Activated CD4-positive, alpha-beta T cell treated with anti-CD3 and anti-CD28 coated beads, Interleukin-2, Interleukin-6, amounts not matched to agents 100 ng/mL and 50 ng/mL, durations not matched to agents 16 hours and 8 hours (primary cell): ENCODE measurements at regions not wholly inside any gene's neighbourhood (a gene's known extent, or its start where the extent isn't known, plus 50 kb on each side); places are given as distances from the start of the nearest gene placed in this dataset.
"Not testable (repeated sequence)": the region's sequence is repeated elsewhere in the genome, so short reads cannot be mapped to it uniquely, and the experiment has no call there.

Experiments
- DNase-seq: peaks from one replicate; pipeline ENCODE4 v3.0.0-alpha.2; 2020

DNA sequence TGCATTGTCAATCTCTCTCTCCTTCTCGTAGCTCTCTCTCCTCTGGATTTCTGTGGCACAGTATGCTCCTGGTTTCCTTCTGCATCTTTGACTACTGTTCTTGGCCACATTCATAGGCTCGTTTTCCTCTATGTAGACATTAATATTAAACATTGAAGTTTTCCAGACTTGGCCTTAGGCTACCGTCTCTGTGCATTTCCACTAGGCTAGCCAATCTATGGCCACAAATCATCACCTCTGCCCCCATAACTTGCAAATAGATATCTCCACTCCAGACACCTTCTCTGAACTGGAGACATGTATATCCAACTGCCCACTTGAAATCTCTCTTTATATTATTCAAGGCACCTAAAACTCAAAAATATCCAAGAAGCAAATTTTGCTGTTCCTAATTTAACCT, 768.5 kb downstream of the TSN start:
- DNase-seq = no peak

DNA sequence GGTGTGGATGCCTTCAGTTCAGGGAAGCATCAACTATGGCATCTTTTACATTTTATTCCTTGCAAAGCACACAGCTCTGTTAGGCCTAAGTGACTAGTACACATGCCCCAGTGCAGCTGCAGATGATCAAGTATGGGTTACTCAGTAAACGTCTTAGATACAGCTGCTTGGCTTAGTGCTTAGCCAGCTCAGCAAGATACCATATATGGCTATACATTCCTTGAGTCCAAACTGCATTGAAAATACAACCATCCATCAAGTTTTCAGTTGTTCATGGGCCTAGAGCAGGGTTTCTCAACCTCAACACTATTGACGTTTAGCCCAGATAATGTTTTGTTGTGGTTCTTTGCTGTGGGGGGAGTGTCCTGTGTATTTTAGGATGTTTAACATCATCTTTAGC, 769.9 kb downstream of the TSN start:
- no peak for DNase-seq

- no peak for DNase-seq
These were observed 772.6 kb downstream of the TSN start for GRCh38 chr2:122528061-122528460.

DNA sequence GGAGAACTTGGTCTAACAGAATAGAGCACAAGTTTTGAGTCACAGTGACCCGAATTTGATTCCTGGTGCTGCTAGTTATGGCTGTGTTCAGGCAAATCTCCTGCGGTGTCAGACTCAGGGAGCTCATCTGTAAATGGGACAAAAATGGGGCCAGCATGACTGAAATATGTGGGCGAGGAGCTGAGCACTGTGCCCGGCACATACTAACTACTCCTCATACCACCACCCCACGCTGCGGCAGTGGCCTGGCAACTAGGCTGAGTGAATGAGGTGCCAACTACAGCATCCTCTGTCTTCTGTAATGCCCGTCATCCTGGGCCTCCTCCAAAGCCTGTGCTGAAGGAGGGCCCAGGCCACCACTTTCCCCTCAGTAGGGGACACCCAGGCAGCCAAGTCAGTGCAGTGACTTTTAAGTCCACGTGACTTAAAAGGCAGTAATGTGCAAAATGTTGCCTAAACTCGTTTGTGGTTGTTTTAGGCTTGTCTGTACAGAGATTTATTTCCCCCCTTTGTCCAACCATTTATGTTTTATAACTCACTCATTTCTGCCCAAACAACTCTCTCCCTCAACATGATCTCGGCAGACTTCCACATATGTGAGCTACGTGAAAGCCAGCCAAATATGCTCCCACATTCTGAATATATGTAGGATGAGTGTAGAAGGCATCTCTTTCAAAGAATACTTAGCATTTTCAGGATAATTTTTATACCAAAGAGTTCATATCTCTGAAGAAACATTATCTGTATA, 773.7 kb downstream of the TSN start:
- no peak for DNase-seq

DNA sequence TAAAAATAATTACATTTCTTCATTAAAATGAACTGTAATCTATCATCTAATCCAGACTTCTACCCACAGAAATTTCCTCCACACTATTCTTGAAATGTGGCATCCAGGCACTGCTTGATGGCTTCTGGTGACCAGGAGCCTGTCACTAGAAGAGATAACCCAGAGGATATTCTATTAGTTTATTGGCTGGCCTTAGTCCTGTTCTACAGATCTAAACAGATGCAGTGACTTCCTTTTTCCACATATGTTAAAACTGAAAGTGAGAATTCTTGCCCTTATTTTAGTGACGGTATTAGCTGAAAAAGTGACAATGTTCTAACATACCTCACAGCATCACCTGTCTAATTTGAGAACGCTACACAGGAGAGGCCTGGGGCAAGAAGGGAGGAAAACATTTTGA, 775.4 kb downstream of the TSN start:
- DNase-seq = no peak

GRCh38 chr2:122531290-122532071, 776.0 kb downstream of the TSN start:
- no peak for DNase-seq

DNA sequence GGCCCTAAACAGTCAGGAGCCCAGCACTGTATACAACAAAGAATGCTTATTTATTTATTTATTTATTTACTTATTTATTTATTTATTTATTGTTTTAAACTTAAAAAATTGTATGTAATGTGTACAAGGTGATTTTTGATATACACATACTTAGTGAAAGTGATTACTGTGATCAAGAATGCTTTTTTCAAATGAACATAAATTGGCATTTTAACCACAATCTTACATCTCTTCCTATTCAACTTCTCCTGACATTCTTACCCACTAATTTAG, 776.6 kb downstream of the TSN start:
- no peak for DNase-seq

DNA sequence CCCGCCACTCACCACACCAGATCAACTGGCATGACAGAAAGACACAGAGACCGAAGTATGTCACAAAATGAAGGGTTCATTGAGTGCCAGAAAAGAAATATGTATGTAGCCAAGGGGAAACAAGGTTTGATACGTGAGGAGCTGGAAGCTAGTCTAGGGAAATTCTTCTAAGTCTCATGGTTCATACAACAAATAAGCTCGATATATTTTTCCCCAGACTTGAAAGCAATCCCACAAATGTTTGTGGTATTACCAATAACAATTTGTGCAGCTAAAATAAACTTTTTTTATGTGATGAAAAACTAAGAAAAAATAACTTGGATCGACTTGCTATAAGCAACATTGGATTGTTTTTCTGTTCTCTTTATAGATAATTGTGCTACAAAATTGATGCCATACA, 777.0 kb downstream of the TSN start:
- DNase-seq = no peak

- DNase-seq = no peak
These were observed 780.6 kb downstream of the TSN start for GRCh38 chr2:122535960-122536505.

- no peak for DNase-seq
These were observed 783.9 kb downstream of the TSN start for GRCh38 chr2:122539311-122539710.

DNA sequence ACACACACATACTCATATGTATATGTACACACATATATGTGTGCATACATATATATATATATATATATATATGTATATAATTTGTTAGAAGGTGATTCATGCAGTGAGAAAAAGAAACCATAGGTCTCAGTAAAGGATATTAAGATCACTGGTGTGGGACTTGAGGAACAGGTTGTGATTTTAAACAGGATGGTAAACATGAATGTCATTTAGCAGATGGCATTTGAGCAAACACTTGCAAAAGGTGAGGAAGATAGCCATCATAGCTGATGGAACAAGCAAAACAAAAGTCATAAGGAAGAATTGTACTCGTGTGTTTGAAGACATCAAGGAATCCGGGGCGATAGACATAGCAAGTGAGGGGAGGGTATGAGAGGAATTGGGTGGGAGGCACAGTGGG, 784.5 kb downstream of the TSN start:
- DNase-seq = no peak

DNA sequence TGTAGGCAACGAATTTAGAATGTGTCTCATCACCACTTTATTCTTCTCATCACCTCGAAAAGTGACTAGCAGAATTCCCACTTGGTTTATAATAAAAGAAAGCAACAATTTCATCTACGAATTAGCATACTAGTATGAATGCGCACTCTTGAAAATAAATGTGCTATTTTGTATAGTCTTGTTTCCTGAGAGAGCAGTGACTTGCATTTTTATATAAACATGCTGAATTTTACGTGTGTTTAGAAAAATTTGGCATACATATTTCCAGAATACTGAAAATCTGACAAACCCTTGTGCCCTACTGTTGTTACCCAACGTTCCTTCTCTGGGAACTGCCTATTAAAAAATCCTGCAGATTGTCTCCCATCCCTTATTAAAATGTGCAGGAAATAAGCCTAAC, 786.8 kb downstream of the TSN start:
- no peak for DNase-seq

- no peak for DNase-seq
These were observed 787.2 kb downstream of the TSN start for GRCh38 chr2:122542646-122543045.

- DNase-seq = no peak
These were observed 788.4 kb downstream of the TSN start for GRCh38 chr2:122543815-122544214.

- no peak for DNase-seq
These were observed 790.4 kb downstream of the TSN start for GRCh38 chr2:122545821-122546220.

- DNase-seq = no peak
These were observed 807.3 kb downstream of the TSN start for GRCh38 chr2:122562775-122563174.

DNA sequence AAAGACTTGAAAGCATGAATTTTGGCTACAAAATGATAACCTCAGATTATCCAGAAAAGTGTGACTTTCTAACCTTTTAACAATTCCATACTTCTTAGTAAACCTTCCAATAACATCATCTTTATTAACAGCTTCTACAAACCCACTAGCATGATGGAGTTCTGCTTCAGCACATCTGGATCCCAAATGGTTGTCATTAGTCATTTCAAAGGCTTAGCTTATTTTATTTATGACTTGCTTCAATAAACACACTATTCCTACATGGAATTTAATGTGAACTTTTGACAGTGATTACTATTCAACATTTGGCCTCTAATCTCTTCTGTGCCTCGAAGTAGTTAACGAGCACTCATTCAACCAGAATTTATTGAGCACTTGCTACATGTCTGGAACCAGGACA, 808.3 kb downstream of the TSN start:
- no peak for DNase-seq

DNA sequence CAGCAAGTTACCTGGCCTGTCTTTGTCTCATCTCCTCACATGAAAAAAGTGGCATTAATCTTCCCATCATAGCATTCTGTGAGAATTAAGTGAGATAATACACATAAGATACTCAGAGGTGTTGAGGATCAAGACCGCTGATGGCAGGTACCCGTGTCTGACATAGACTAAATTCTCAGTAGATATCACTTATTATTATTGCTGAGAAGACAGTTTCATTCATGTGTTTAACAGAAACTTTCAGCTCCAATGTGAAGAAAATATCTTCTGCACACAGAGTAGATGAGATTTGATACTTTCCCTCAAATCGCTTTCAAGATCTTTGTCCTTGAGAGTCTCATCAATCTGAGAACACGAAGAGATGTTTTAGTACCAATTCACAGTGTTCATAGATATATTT, 809.4 kb downstream of the TSN start:
- DNase-seq = no peak

DNA sequence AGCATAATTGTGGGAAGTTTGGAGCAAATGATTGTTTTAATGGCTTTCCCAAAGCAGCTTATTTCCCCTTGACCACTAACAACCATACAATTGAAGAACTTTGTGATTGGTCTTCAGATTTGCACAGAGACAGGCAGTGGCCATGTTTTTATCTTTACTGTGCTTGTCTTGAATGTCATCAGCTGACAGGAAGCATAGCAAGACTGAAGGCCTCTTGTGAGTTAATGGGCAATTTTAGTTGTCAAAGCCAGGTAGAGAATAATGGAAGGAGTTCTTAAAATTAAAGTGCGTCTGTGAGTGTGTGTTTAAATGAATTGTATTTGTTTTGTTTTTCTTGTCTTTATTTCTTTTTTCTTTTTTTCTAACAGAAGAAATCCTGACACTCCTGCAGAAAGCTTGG, 809.9 kb downstream of the TSN start:
- DNase-seq = no peak

DNA sequence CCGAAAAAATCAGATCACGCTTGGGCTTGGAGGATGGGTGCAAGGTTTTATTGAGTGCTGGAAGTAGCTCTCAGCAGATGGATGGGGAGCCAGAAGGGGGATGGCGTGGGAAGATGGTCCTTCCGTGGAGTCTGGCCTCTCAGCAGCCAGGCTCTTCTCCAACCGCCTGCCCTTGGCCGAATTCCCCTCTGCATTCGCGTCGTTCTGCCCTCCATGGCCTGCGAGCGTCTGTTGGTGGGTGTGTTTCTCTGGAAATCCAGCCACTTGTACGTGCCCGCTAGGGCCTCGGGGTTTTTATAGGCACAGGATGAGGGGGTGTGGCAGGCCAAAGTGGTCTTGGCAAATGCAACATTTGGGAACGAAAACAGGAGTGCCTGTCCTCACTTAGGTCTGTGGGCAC, 815.2 kb downstream of the TSN start:
- no peak for DNase-seq

DNA sequence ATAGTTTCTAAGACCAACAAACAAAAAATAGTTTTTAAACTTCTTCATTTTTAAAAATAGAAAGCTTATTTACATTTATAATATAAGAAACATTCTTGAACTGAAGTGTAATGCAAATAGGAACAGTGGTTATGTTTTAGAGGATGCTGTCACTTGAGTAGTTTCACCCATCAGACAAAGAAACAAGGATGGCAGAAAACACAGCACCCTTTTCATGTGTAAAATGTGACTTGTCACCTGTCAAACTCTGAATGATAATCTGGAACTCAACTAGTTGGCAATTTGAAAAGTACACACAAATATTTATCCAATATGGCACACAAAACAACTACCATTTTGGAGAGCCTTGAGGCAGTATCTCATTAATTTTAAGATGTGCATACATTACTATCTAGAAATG, 816.0 kb downstream of the TSN start:
- DNase-seq = not testable (repeated sequence)

GRCh38 chr2:122575076-122575475, 819.6 kb downstream of the TSN start:
- DNase-seq = no peak

GRCh38 chr2:122583159-122583917, 827.9 kb downstream of the TSN start:
- no peak for DNase-seq

DNA sequence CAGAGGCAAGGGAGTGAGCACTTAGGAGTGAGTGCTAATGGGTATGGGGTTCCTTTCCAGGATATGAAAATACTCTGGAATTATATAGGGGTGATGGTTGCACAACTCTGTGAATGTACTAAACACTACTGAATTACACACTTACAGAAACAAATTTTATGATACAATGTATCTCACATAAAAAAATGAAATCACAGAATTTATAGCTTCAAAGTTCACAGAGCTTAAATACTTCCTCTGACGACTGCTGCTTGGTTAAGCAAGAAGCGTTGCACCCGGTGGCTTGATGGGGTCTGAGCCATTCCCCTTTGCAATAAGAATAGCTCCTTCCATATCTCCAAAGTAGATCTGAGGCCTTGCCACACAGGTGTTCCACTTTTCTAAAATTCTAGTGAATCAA, 835.1 kb downstream of the TSN start:
- no peak for DNase-seq
